Stimulated activated CD4-positive, alpha-beta T cell treated with anti-CD3 and anti-CD28 coated beads, Interleukin-1b, Interleukin-23, amount 100 ng/mL, for 1 hour (primary cell): ENCODE measurements at regions not wholly inside any gene's neighbourhood (a gene's known extent, or its start where the extent isn't known, plus 50 kb on each side); places are given as distances from the start of the nearest gene placed in this dataset.

Experiments
- DNase-seq, 2 donors: peaks; one replicate each; pipeline ENCODE4 v3.0.0-alpha.2; 2020; ENCODE audit warnings: low read depth in 2 of 2

GRCh38 chr1:199959033-199959774 lies 68.3 kb upstream of the NR5A2 start:
- no peak for DNase-seq

- no peak for DNase-seq
Measured at GRCh38 chr1:199959775-199960110, 67.8 kb upstream of the NR5A2 start.

GRCh38 chr1:199970125-199970524 lies 57.4 kb upstream of the NR5A2 start:
- DNase-seq = no peak

GRCh38 chr1:199976496-199977144 lies 50.9 kb upstream of the NR5A2 start:
- no peak for DNase-seq
